Activated effector memory CD4-positive, alpha-beta T cell treated with Interleukin-2 at 50 U/mL for 16 hours (primary cell): ENCODE measurements at regions not wholly inside any gene's neighbourhood (a gene's known extent, or its start where the extent isn't known, plus 50 kb on each side); places are given as distances from the start of the nearest gene placed in this dataset.
"Not testable (repeated sequence)": the region's sequence is repeated elsewhere in the genome, so short reads cannot be mapped to it uniquely, and the experiment has no call there.

ENCODE experiments used
- DNase-seq: peaks from one replicate; pipeline ENCODE4 v3.0.0-alpha.2; 2020

DNA sequence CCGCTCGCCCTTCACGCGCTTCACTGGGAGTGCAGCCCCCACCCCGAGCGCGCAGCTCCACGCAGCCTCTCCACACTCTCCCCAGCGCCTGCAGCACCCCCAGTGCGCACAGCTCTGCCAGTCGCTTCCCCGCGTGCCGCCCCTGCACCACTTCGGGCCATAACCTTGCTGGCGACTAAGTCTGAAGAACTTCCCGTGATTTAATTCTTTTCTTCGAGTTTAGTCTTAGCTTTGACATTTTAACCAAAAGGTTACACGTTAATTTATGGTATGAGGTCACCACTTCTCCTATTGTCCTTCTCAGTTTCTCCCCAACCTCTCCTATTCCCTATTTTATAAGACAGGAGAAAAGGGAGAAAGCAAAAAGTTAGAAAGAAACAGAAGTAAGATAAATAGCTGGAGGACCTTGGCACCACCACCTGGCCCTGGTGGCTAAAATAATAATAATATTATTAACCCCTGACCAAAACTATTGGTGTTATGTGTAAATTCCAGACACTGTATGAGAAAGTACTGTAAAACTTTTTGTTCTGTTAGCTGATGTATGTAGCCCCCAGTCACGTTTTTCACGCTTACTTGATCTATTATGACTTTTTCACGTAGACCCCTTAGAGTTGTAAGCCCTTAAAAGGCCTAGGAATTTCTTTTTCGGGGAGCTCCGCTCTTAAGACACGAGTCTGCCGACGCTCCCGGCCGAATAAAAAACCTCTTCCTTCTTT, 129.2 kb downstream of the KBTBD2 start:
- DNase-seq: not testable (repeated sequence)

DNA sequence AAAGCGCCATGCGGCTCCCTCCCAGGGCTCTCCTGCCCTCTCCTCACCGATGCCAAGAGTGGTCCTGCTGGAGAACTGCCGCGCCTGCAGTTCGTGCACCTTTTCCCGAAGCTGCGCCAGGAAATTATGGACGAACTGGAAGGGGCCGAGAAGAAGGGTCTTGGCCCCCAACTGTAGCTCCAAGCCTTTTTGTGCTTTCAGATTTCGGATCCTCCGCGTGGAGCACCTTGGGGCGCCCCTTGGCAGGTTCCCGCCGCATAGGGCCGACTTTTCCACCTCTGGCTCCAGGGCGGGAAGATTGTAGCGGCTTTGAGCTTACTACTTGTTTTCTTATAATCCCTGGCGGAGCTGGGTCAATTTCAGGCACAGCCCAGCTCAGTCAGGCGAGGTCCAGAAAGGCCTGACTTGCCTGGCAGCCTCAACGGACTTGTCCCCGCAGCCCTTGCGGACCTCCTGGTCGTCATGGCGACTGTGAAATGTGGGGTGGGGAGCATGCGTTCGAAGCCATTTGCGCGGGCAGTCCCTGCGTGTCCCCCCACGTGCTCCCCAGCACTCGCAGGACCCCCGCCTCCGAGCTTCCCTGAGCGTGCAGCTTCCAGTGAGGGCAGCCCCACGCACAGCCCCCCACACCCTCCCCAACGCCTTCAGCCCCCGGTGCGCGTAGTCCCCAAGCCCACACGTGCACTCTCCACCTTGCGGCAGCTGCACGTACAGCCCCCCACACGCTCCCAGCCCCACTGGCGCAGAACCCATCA, 129.9 kb downstream of the KBTBD2 start:
- DNase-seq: no peak

DNA sequence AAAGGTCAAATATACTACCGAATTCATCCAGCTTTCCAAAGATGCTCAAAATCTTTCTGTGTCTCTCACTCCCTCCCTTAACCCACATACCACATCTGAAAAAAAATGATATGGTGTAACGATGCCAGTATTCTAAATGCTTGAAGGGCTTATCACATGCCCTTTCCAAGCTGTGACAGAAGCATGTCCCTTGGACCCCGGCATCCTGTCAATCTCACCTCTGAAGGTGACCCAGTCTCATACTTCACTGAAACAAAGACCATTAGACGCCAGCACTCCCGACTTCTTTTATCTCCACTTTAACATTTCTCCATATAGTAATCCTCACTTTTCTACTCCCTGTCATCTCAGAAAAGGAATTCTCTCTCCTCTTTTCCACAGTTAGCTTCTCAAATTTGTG, 130.8 kb downstream of the KBTBD2 start:
- not testable (repeated sequence) for DNase-seq

GRCh38 chr7:32759859-32760258, 131.7 kb downstream of the KBTBD2 start:
- not testable (repeated sequence) for DNase-seq

DNA sequence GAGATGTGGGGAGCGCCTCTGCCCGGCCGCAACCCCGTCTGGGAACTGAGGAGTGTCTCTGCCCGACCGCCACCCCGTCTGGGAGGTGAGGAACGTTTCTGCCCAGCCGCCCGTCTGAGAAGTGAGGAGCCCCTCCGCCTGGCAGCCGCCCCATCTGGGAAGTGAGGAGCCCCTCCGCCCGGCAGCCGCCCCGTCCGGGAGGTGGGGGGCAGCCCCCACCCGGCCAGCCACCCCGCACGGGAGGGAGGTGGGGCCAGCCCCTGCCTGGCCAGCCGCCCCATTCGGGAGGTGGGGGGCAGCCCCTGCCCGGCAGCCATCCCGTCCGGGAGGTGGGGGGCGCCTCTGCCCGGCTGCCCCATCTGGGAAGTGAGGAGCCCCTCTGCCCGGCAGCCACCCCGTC, 137.7 kb downstream of the KBTBD2 start:
- not testable (repeated sequence) for DNase-seq

DNA sequence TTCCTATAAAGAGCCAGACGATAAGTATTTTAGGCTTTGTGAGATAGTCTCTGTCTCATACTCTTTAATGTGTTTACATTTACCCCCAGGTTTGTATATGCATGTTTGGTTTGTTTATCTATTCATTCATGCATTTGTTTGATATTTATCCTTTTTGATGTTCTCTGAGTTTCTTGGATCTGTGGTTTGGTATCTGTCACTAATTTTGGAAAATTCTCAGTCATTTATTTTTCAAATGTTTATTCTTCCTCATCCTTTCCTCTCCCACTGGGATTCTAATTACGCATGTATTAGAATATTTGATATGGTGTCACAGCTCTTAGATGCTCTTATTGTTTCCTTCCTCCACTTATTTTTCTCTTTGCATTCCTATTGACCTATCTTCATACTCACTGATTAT, 143.2 kb downstream of the KBTBD2 start:
- DNase-seq: not testable (repeated sequence)

DNA sequence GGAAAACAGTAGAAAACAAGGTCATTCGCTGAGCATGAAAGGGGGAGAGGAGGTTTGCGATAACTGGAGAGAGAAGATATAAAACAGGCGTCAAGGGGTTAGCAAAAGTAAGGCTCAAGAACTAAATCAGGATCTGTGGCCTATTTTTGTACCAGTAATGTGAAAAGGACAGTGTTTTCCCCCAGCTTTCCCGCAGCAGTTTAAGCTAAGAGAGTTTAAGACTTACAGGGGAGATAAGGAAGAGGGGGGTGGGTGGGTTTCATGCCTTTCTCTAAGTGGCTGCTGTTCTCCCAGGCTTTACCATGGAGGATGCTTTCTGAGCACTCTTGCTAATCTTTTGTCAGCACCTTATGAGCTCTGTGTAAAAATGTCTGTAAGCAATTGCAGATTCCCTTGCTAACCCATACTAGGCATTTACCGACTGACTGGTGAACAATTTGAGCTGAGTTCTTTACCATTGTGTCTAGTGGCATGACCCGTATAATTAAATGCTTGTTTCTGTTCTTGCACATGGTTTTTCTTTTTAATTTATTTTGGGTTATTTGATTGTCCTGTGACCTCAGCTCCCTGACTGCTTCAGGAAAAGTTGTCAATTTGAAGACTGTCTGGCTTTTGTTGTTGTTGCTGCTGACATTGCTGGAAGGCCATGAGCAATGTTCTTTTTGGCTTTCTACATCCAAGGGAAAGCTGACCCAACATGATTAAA, 144.0 kb downstream of the KBTBD2 start:
- DNase-seq: not testable (repeated sequence)

DNA sequence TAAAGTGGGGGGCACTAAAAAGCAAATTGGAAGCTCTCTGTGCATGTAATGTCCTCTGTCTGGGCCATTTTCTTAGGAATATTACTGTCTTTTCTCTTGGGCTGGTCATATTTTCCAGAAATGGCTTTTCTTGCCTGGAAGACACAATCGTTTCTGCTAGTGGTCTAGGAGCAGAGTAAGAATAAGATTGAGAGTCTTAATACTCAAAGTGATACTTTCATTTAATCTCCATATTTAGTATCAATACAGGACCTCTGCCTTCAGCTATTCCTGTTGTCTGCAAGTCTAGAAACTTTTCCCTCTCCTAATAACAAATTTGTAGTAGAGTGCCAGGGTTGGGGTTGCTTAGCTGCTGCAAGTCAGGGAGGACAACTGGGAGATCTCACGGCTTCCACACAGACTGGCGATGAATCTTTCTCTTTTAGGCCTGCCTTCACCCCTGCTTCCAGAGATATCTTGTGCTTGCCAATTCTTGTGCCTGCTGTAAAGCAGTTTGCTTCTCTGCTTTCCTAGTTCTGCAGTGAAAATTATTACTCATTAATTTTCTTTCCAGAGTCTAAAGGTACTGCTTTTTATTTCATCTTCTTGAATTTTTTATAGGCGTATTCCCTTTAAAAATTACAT, 149.6 kb downstream of the KBTBD2 start:
- DNase-seq: not testable (repeated sequence)

GRCh38 chr7:32739749-32740148, 151.8 kb downstream of the KBTBD2 start:
- not testable (repeated sequence) for DNase-seq

GRCh38 chr7:32738390-32738789, 153.2 kb downstream of the KBTBD2 start:
- DNase-seq: not testable (repeated sequence)

- not testable (repeated sequence) for DNase-seq
These were observed 158.8 kb downstream of the KBTBD2 start for GRCh38 chr7:32732767-32733166.

GRCh38 chr7:32729335-32729675, 162.3 kb downstream of the KBTBD2 start:
- DNase-seq: not testable (repeated sequence)

DNA sequence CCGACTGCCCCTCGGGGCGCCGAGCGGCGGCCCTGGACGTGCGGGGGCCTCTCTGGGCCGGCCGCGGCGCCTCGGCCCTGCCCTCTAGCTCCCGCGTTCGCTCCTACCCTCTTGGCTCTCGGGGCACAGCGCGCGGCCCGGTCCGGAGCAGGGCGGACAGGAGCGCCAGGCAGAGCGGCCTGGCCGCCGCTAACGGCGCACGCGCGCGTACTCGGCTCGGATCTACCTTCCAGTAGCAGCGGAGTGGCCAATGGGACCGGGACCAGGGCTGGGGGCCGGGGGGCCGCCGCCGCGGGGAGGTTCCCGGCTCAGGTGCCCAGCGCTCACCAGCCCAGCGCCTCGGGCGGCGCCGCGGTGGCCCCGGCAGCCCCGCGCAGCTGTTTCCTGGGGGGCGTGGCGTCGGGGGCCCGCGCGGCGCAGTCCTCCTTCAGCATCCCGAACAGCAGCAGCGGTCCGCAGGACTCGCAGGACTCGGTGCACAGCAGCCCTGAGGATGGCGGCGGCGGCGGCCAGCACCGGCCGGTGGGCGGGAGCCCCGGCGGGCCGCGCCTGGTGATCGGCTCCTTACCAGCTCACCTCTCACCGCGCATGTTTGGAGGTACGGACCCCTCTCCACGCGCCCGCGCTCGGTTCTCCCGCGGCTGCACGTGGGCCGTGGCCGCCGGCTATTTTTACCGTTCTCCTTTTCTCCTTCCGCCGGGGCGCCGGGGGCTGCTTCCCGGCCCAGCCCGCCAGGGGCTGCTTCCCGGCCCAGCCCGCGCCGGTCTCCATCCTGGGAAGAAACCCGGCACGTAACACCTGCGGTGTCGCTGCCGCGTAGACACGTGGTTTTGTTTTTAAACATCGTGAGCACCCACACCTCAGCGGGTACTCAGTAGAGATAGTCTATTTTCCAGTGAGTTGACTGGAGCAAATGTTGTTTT, 162.9 kb downstream of the KBTBD2 start:
- DNase-seq: peak; percentile 4

DNA sequence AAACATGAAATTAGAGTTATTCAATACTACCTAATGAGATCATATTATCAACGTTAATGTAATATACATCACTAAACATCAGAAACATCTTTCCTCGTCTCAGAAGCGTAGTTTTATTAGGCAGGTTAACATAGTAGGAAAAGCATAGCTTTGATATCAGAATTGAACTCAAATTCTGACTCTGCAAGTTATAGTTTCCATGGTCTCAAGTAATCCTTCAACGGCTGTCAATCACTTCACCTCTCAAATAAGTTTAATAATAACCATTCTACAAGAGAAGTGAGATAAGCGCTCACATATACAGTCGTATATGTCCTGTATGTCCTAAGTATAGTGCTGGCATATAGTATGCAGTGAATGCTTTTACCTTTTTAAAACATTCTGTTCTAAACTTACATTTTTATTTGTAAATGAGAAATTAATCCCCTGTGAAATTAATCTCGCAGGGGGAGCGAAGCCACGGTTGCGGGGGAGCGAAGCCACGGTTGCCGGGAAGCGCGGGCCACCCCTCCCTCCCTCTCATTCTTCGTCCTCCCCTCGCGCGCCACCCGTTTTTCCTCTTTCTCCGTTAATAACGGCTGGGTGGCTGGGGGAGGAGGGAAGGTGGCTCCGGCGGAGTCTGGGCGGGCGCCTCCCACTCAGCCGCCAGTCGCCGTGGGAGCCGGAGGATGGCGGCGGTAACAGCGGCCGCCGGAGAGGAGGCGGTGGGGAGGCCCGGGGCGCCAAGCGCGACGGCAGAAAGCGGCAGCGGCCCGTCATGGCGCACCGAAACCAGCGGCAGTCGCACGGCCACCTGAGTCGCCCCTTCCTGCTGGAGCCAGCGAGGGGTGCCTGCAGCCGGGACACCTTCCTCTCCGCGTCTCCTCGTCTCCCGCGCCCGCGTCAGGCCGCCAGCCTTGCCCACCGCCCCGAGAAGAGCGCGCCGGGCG, 163.8 kb downstream of the KBTBD2 start:
- DNase-seq: peak; percentile 1

DNA sequence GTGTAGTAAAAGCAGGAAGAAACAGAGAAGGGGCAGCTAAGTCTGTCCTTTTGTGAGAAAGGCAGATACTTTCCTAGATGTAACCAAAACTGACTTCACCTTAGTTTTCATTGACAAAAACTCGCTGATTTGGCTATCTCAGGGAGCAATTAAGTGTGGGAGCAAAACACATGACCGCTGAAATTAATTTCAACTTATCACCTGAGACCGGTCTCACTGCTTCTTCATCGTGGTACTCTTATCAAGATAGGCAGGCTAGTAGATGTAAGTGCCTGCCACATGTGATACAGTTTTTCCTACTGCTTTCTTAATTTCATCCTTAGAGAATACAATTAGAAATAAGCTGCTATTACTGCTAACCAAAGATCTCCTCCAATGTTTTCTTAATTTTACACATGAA, 168.7 kb downstream of the KBTBD2 start:
- not testable (repeated sequence) for DNase-seq

DNA sequence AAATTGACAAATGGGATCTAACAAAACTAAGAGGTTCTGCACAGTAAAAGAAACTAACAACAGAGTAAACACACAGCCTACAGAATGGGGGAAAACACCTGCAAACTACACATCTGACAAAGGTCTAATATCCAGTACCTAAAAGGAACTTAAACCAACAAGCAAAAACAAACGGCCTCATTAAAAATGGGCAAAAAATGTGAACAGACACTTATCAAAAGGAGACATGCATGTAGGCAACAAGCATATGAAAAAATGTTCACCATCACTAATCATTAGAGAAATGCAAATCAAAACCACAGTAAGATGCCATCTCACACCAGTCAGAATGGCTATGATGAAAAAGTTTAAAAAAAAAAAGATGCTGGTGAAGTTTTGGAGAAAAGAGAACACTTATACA, 197.4 kb downstream of the KBTBD2 start:
- DNase-seq: no peak

DNA sequence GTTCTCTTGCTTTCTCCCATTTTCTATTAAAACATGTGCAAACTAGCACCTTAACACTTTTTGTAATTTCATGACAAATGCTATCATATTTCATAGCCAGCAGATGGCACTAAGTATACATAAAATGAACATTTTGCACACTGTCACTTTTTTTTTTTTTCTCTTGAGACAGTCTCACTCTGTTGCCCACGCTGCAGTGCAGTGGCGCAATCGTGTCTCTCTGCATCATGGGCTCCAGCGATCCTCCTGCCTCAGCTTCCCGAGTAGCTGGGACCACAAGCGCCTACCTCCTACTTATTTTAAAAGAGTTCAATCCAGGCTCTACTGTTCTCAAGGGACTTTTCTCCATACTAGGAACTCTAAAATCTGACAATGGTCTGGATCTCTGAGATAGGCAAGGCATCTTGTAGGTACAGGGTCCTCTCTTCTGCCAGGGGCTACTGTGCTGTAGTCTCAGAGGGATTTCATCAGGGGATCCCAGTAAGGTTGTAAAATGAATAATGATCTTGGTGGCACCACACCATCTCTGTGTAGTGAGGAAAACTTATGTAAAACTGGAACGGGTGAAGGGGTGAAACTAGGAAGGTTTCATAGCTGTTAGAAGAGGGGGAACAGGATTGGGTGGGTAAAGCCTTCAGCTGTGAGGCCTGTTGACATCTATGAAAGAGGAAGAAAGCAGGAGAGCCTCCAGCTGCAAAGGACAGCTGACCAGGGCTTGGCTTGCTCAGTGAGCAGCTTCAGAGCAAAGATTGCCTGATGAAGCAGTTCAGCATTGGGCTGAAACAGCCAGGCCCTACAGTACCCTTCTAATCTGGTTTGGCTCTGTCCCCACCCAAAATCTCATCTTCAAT, 196.9 kb downstream of the AVL9 start:
- DNase-seq: not testable (repeated sequence)

DNA sequence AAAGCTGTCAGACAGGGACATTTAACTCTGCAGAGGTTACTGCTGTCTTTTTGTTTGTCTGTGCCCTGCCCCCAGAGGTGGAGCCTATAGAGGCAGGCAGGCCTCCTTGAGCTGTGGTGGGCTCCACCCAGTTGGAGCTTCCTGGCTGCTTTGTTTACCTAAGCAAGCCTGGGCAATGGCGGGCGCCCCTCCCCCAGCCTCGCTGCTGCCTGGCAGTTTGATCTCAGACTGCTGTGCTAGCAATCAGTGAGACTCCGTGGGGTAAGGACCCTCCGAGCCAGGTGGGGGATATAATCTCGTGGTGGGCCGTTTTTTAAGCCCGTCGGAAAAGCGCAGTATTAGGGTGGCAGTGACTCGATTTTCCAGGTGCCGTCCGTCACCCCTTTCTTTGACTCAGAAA, 192.8 kb downstream of the AVL9 start:
- DNase-seq: not testable (repeated sequence)

DNA sequence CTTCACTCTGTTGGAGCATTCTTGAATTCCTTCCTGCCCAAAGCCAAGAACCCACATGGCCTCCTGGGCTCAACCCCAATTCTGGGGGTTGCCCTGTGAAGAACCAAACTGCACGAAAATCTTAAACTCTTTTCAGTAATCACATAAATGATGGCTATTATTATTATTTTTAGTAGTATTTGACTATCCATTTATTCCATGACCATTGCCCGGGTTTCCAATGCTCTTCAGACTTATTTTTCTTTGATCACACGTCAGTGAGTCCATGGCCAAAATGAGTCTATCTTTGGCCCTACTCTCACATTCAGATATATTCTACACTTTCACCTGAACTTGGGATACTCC, 185.9 kb downstream of the AVL9 start:
- no peak for DNase-seq
